PC-9 (cell line): ENCODE measurements at regions not wholly inside any gene's neighbourhood (a gene's known extent, or its start where the extent isn't known, plus 50 kb on each side); places are given as distances from the start of the nearest gene placed in this dataset.

Source experiments
- BruUV-seq: library from RNA; stranded (reverse); fragments of 400-500 nt; replicated peaks from 2 replicates; lab custom pipeline; 2021; lab: Mats Ljungman, UMichigan
- CTCF ChIA-PET: fragments of 300-600 bp; sonication (Branson Sonifier 250); formaldehyde crosslinking; loops from one replicate; lab custom pipeline; 2022; ENCODE audit warnings: antibody characterized with exemption; lab: Charles Lee
- POLR2A ChIA-PET: fragments of 300-600 bp; sonication (Branson Sonifier 250); formaldehyde crosslinking; loops from one replicate; lab custom pipeline; 2022; ENCODE audit warnings: antibody characterized with exemption; ENCODE audit not compliant: unreplicated experiment; lab: Charles Lee
- DNase-seq, 2 experiments: peaks; one replicate each; pipeline versions ENCODE4 v3.0.0 to v3.0.0-alpha.2; 2015 to 2022; ENCODE audit warnings: mixed read lengths in 1 of 2
- H2AFZ ChIP-seq: fragments of 200-600 bp; sonication (generic); 2 replicates; pipeline ENCODE4 v1.8.1; 2017; ENCODE audit warnings: antibody characterized with exemption
- H3F3A ChIP-seq: fragments of 200-600 bp; sonication (generic); 2 replicates; pipeline ENCODE4 v1.8.1; 2017; ENCODE audit warnings: antibody characterized with exemption, mild to moderate bottlenecking, low read depth; ENCODE audit not compliant: insufficient read depth
- H3K27ac ChIP-seq: fragments of 200-600 bp; sonication (generic); 2 replicates; pipeline ENCODE4 v1.6.1; 2016; ENCODE audit warnings: mixed run types
- H3K27me3 ChIP-seq: fragments of 200-600 bp; sonication (generic); 2 replicates; pipeline ENCODE4 v1.6.1; 2016; ENCODE audit warnings: low read depth, mixed run types; ENCODE audit not compliant: insufficient read depth
- H3K36me3 ChIP-seq: fragments of 200-600 bp; sonication (generic); 2 replicates; pipeline ENCODE4 v1.6.1; 2016; ENCODE audit warnings: low read depth, mixed run types
- H3K4me1 ChIP-seq: fragments of 200-600 bp; sonication (generic); replicated peaks from 2 replicates; pipeline ENCODE4 v1.6.1; 2016; ENCODE audit warnings: mixed run types; ENCODE audit not compliant: insufficient read depth
- H3K4me2 ChIP-seq: fragments of 200-600 bp; sonication (generic); 2 replicates; pipeline ENCODE4 v1.6.1; 2017; ENCODE audit warnings: mixed run types
- H3K4me3 ChIP-seq: fragments of 200-600 bp; sonication (generic); 2 replicates; pipeline ENCODE4 v1.6.1; 2016; ENCODE audit warnings: mixed run types
- H3K79me2 ChIP-seq: fragments of 200-600 bp; sonication (generic); 2 replicates; pipeline ENCODE4 v1.6.1; 2017; ENCODE audit warnings: low read depth, mixed run types
- H3K9me2 ChIP-seq: fragments of 200-600 bp; sonication (generic); 2 replicates; pipeline ENCODE4 v1.8.1; 2017; ENCODE audit warnings: mild to moderate bottlenecking; ENCODE audit not compliant: insufficient read depth
- H3K9me3 ChIP-seq: fragments of 200-600 bp; sonication (generic); 2 replicates; pipeline ENCODE4 v1.8.1; 2016; ENCODE audit warnings: low read depth; ENCODE audit not compliant: insufficient read depth
- H4K20me1 ChIP-seq: fragments of 200-600 bp; sonication (generic); 2 replicates; pipeline ENCODE4 v1.8.1; 2017; ENCODE audit not compliant: insufficient read depth
- EZH2 ChIP-seq: fragments of 200-600 bp; sonication (generic); IDR thresholded peaks from 2 replicates; pipeline ENCODE4 v1.8.0; 2017; ENCODE audit warnings: antibody characterized with exemption, low read depth
- intact Hi-C: fragments of 100-400 bp; cut with micrococcal nuclease; formaldehyde crosslinking; loops from one replicate; pipeline ENCODE4 v1.10.0; 2022; ENCODE audit not compliant: unreplicated experiment
- TF ChIP-seq, protein P1 (sequence below): fragments of 200-600 bp; sonication (generic); conservative IDR thresholded peaks from 2 replicates; pipeline ENCODE4 v1.6.1; 2017; ENCODE audit warnings: mixed run types, antibody characterized with exemption, mild to moderate bottlenecking, moderate library complexity

DNA sequence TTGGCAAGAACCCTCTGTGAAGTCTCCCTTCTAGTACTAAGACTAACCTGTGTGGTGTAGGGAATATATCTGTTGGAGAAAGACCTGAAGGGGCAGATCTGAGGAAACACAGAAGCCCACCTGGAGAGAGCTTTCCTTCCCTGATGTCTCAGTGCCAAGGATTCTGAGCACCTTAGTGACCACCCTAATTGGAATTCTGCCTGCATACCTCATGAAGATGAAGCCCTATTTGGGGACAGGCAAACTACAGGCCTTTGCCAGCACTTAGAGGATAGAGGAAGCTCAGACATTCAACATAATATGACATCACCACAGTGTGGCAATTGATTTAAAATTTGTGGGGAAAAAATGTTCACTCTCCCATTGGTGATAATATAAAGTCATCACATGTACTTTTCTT is 766.2 kb upstream of the KIRREL3 start:
- Histone ChIP-seq H3F3A (no peaks in the 10 kb centered on the region), H3K9me2 (no peaks in the 10 kb centered on the region), H3K9me3 (no peaks in the 10 kb centered on the region), H3K27me3 (no peaks in the 10 kb centered on the region), H3K4me1 (no peaks in the 10 kb centered on the region), H3K4me3 (no peak overlapping the region), H4K20me1 (no peaks in the 10 kb centered on the region), H3K4me2 (no peak overlapping the region), H2AFZ (no peak overlapping the region), H3K27ac (no peak overlapping the region), H3K79me2 (no peaks in the 10 kb centered on the region), H3K36me3 (no peaks in the 10 kb centered on the region)
- TF ChIP-seq EZH2, result no peak
- TF ChIP-seq, protein P1, sequence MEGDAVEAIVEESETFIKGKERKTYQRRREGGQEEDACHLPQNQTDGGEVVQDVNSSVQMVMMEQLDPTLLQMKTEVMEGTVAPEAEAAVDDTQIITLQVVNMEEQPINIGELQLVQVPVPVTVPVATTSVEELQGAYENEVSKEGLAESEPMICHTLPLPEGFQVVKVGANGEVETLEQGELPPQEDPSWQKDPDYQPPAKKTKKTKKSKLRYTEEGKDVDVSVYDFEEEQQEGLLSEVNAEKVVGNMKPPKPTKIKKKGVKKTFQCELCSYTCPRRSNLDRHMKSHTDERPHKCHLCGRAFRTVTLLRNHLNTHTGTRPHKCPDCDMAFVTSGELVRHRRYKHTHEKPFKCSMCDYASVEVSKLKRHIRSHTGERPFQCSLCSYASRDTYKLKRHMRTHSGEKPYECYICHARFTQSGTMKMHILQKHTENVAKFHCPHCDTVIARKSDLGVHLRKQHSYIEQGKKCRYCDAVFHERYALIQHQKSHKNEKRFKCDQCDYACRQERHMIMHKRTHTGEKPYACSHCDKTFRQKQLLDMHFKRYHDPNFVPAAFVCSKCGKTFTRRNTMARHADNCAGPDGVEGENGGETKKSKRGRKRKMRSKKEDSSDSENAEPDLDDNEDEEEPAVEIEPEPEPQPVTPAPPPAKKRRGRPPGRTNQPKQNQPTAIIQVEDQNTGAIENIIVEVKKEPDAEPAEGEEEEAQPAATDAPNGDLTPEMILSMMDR, result no peak
- DNase-seq, result no peak
- intact Hi-C loops, result no loop called here
- no TSS peak for BruUV-seq
- ChIA-PET CTCF (no interaction called here), POLR2A (no interaction called here)

DNA sequence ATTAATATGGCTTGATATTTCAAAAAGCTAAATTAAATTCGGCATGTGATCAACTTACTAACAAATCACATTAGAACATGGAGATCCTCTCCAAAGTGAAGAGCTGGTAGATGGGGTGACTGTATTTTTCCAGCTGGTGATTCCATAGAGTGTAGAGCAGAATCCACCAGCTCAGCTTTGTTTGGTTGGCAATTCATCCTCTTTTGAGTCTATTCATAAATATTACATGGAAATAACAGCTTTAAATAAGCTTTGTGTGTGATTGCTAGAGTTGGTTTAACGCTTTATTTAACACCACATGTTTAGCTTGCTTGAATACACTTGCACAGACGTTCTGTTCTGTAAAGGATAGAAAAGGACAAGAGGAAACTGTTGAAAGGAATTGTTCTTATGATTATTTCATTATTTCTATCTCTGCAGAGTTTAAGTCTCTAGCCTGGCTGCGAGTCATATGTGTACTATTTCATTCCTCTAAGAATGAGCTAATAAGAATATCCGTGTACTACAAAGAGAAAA is 738.3 kb upstream of the KIRREL3 start:
- no peaks in the 10 kb centered on the region for H3K27me3 ChIP-seq
- no peak for DNase-seq
- intact Hi-C loops, result no loop called here
- H3K79me2 ChIP-seq, result no peaks in the 10 kb centered on the region
- H3K4me2 ChIP-seq, result no peak overlapping the region
- H3F3A ChIP-seq, result no peaks in the 10 kb centered on the region
- H3K9me3 ChIP-seq, result no peaks in the 10 kb centered on the region
- no peaks in the 10 kb centered on the region for H3K4me1 ChIP-seq
- H2AFZ ChIP-seq, result no peak overlapping the region
- H3K27ac ChIP-seq, result no peak overlapping the region
- no TSS peak for BruUV-seq
- H3K36me3 ChIP-seq, result no peaks in the 10 kb centered on the region
- ChIA-PET CTCF (no interaction called here), POLR2A (no interaction called here)
- TF ChIP-seq, protein P1, result no peak
- H3K9me2 ChIP-seq, result no peaks in the 10 kb centered on the region
- H4K20me1 ChIP-seq, result no peaks in the 10 kb centered on the region
- no peak overlapping the region for H3K4me3 ChIP-seq

DNA sequence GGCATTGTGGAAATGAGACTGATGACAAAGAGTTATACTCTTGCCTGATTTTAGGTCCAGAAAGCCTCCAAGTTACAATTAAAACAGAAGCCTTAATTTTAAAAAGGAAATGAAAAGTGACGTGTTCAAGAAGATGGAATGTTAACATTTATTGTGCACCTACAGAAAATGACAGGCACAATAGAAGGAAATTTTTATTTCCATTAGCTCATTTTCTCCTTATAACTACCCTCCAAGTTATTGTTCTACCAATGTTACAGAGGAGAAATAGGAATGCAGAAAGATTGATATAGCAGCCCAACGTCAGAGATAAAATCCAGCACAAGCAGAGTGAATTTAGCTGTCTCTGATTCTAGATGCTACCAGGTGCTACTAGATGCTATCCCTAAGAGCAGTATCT is 736.9 kb upstream of the KIRREL3 start:
- TF ChIP-seq, protein P1, result no peak
- no peak for TF ChIP-seq EZH2
- H3K9me2 ChIP-seq, result no peaks in the 10 kb centered on the region
- no peaks in the 10 kb centered on the region for H3F3A ChIP-seq
- ChIA-PET CTCF (no interaction called here), POLR2A (no interaction called here)
- no peak overlapping the region for H3K4me3 ChIP-seq
- no peaks in the 10 kb centered on the region for H3K4me1 ChIP-seq
- H3K27ac ChIP-seq, result no peak overlapping the region
- DNase-seq, result no peak
- no peaks in the 10 kb centered on the region for H3K27me3 ChIP-seq
- H2AFZ ChIP-seq, result no peak overlapping the region
- no peaks in the 10 kb centered on the region for H3K9me3 ChIP-seq
- H3K79me2 ChIP-seq, result no peaks in the 10 kb centered on the region
- intact Hi-C loops, result no loop called here
- BruUV-seq, result no TSS peak
- H4K20me1 ChIP-seq, result no peaks in the 10 kb centered on the region
- H3K4me2 ChIP-seq, result no peak overlapping the region
- no peaks in the 10 kb centered on the region for H3K36me3 ChIP-seq
